ENCODE measurements at regions not wholly inside any gene's neighbourhood (a gene's known extent, or its start where the extent isn't known, plus 50 kb on each side); places are given as distances from the start of the nearest gene placed in this dataset.
A peak's percentile ranks its signal among the peaks of the same experiment; 100 is the strongest.

- no peak overlapping the region for H3K4me3 ChIP-seq (replicated peaks; ENCODE audit: low read depth, low read length)
- TF ChIP-seq CTCF (IDR thresholded peaks at IDR 0.05; ENCODE audit: low read length, missing control alignments): no peak
- DNase-seq (ENCODE audit: low read depth): no peak
Measured at GRCh38 chr7:97479740-97480290, 252.1 kb upstream of the TAC1 start.

- TF ChIP-seq CTCF (IDR thresholded peaks at IDR 0.05; ENCODE audit: low read length, missing control alignments): no peak
- no peak overlapping the region for H3K4me3 ChIP-seq (replicated peaks; ENCODE audit: low read depth, low read length)
Measured at GRCh38 chr7:97480772-97481390, 251.0 kb upstream of the TAC1 start.

GRCh38 chr7:97495487-97495886 lies 236.4 kb upstream of the TAC1 start:
- no peak overlapping the region for H3K4me3 ChIP-seq (replicated peaks; ENCODE audit: low read depth, low read length)
- no peak for DNase-seq (ENCODE audit: low read depth)

More at GRCh38 chr7:97480772-97481390, 251.0 kb upstream of the TAC1 start:
- DNase-seq (ENCODE audit: low read depth): no peak

GRCh38 chr7:97499204-97499603 lies 232.7 kb upstream of the TAC1 start:
- peak; percentile 41 for TF ChIP-seq CTCF (IDR thresholded peaks at IDR 0.05; ENCODE audit: low read length, missing control alignments)
- no peak overlapping the region for H3K4me3 ChIP-seq (replicated peaks; ENCODE audit: low read depth, low read length)
- peak; percentile 26 for DNase-seq (ENCODE audit: low read depth)

More at GRCh38 chr7:97495487-97495886, 236.4 kb upstream of the TAC1 start:
- no peak for TF ChIP-seq CTCF (IDR thresholded peaks at IDR 0.05; ENCODE audit: low read length, missing control alignments)

- TF ChIP-seq CTCF (IDR thresholded peaks at IDR 0.05; ENCODE audit: low read length, missing control alignments): no peak
- DNase-seq (ENCODE audit: low read depth): no peak
- H3K4me3 ChIP-seq (replicated peaks; ENCODE audit: low read depth, low read length): no peak overlapping the region
Measured at GRCh38 chr7:97503367-97504094, 228.4 kb upstream of the TAC1 start.

GRCh38 chr7:97506728-97507127 lies 225.2 kb upstream of the TAC1 start:
- TF ChIP-seq CTCF (IDR thresholded peaks at IDR 0.05; ENCODE audit: low read length, missing control alignments): no peak
- DNase-seq (ENCODE audit: low read depth): no peak
- no peak overlapping the region for H3K4me3 ChIP-seq (replicated peaks; ENCODE audit: low read depth, low read length)
